Midbrain (tissue), 1 donor: ENCODE measurements at regions not wholly inside any gene's neighbourhood (a gene's known extent, or its start where the extent isn't known, plus 50 kb on each side); places are given as distances from the start of the nearest gene placed in this dataset.
A peak's percentile ranks its signal among the peaks of the same experiment; 100 is the strongest.

Source experiments
- DNase-seq: peaks from one replicate; lab custom pipeline; 2025; lab: John Stamatoyannopoulos, UW

DNA sequence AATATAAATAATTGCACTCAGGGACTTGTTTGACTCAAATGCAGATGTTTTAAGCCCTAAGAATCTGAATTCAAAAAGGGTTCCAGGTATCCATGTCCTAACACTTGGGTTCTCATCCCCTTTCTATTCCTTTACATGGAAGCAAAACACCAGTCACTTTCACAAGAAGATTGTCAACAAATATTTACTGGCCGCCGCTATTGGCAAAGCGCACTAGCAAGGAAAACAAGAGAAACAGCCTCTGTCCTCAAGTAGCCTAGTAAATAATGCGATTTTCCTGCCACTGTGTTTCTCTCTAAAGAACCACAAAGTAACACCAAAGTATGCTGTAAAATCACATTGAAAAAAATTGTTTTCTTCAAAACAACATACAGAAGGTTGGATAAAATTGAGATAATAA is 66.7 kb upstream of the EZH2 start:
- no peak for DNase-seq

DNA sequence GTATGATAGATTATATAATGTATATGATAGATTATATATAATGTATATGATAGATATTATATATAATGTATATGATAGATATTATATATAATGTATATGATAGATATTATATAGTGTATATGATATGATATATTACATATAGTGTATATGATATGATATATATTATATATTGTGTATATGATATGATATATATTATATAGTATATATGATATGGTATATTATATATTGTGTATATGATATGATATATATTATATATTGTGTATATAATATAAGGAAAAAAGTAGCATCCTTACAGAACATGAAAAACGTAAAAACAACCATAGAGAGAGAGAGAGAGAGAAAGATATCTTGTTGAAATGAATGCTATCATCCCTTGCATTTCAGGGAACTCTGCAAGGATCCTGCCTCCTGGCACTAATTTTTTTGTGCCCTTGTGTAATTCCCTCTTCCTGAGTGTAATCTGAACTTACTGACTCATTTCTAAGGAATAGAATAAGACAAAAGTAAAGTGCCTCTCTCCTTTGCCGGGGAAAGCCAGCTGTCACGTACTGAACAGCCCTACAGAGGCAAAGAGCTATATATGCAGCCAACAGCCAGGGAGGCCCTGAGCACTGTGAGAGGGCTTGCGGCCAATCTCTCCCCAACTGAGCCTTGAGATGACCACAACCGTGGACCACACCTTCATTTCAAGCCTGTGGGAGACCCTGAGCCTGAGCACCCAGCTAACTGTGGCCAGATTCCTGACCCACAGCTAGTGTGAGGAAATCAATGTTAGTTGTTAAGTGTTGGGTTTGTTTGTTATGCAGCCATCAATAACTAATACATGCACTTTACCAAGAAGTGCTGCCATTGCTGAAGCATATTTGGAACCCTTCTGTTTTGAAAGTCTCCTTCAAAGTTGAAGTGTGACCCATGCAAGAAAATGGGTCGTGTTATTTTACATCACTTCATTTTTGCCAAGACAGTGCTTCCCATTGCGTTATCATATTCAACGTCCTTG is 61.1 kb upstream of the EZH2 start:
- DNase-seq, result no peak

DNA sequence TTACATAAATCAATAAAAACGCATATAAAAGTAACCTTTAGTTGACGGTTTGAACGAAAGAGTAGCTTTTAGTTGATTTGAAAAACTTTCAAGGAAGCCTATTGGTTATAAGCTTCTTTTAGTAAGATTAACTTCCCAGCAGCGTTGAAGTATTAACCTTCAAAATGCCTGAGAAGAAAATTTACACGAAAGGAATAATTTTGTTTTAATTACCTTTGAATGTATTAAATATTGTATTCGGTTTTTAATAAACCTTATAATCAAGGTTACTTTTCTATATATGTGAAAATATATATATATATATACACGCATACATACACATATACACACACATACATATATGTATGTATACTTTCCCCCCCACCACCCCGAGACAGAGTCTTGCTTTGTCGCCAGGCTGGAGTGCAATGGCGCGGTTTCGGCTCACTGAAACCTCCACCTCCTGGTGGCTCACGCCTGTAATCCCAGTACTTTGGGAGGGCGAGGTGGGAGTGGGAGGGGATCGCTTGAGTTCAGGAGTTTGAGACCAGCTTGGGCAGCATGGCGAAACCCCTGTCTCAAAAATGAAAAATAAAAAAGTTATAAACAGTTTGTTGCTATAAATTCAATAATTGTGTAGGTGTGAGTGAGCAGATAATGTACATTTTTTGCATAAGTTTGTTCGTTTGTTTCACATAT is 57.6 kb upstream of the EZH2 start:
- peak; percentile 5 for DNase-seq

DNA sequence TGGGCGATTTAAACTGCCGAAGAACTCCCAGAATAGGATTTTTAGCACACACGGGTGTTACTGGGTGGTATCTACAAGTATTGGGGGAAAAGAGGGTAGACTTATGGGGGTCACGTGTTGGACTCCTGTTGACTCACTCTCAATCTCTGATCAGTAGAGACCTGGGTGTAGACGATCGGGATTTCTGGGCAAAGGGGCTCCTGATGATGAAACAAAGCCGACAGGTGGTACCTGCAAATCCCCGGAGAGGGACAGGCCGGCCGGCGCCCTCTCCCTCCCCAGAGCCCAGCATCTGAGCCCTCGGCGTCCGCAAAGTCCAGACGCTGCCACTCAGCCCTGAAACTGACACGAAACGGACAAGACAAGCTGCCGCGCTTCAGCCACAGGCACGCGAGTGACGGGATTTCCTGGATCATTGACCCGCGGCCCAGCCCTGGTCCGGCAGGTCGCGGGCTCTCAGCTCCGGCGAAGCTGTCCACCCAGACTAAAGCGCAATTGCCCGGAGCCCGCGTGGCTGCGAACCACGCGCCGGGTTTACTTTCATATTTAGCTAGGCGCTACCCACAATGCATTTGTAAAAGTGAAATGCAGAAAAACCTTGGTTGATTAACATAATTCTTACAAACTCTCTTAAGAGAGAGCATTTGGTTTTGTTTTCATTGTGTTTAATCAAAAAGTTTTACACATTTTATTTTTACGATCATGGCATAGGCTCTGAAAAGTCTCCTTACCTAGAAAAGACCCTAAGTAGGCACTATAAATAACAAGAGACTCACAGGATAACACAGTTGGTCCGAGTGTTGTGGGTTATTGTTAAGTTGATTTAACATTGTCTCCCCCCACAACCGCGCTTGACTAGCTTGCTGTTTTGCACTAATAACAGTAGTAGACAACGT is 56.9 kb upstream of the EZH2 start:
- peak; percentile 85 for DNase-seq

DNA sequence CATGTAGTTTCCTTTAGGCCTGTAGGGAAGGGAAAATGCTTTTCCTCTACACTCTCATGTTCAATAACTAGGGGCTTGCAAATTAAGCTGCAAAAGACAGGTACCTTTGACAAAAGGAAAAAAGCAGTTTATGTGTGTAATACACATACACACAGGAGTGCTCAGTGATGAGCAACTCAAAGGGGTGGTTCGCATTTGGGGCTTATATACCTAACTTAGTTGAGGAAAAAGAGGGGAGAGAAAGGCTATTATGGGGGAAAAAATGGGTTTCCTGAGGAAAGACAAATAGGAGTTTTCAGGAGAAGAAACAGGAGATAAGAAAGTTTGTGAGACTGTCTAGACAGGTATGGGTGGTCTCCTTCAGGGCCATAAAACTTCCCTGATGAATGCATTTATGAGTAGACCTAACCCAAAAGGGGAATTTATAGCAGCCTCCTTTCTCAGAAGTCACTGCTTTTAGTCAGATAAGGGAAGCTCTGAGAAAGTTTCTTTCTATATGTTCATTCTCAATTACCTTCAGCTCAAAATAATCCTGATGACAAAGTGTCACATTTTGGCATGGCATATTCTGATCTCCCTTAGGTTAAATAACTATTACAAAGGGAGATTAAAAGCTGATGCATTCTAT is 55.2 kb upstream of the EZH2 start:
- no peak for DNase-seq

DNA sequence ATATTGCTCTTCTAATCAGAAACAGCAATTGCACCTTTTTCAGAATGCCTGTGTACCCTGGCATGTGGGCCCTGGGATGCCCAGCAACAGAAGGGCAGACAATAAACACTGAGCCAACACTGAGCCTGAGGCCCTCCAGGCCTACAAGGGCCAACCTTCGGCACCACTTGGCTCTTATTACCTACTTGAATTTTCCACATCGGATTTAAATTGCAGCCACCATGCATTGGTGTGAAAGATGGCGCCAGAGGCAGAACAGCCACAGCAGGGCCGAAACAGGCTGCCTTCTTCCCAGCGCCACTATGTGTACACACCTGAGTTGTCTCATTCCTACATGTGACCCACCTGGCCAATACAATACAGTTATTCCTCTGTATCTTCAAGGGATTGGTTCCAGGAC is 51.4 kb upstream of the EZH2 start:
- no peak for DNase-seq
